Hepatocyte (in vitro differentiated cells): ENCODE measurements at regions not wholly inside any gene's neighbourhood (a gene's known extent, or its start where the extent isn't known, plus 50 kb on each side); places are given as distances from the start of the nearest gene placed in this dataset.

ENCODE experiments used
- CTCF ChIP-seq: fragments of 200-600 bp; sonication (generic); IDR thresholded peaks from 2 replicates; pipeline ENCODE4 v1.5.1; 2016; ENCODE audit warnings: antibody characterized with exemption, mild to moderate bottlenecking; ENCODE audit not compliant: poor library complexity
- EZH2 ChIP-seq: fragments of 200-600 bp; sonication (generic); IDR thresholded peaks from 2 replicates; pipeline ENCODE4 v1.6.1; 2016; ENCODE audit warnings: antibody characterized with exemption, mild to moderate bottlenecking, borderline replicate concordance

DNA sequence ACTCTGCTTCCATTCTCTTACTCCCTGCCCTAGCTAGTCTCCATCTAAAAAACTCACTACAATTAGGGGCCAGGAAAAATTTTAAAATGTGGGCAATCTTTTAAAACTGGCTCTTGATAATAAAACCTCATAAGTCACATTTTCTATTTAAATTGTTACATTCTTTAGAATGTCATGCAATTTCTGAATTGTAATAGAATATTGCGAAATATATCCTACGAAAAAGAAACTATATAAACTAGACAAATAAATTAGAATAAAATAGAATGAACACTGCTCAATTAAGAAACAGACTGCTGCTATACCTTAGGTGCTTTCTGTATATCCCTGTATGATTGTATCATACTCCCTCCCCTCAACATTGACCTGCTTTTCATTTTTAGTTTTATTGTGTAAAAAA, 826.0 kb downstream of the IGSF11 start:
- TF ChIP-seq CTCF (no peak), EZH2 (no peak)
